Right kidney (tissue), 1 donor: ENCODE measurements at regions not wholly inside any gene's neighbourhood (a gene's known extent, or its start where the extent isn't known, plus 50 kb on each side); places are given as distances from the start of the nearest gene placed in this dataset.

Experiments
- DNase-seq: peaks from one replicate; pipeline ENCODE4 v3.0.0-alpha.2; 2016

DNA sequence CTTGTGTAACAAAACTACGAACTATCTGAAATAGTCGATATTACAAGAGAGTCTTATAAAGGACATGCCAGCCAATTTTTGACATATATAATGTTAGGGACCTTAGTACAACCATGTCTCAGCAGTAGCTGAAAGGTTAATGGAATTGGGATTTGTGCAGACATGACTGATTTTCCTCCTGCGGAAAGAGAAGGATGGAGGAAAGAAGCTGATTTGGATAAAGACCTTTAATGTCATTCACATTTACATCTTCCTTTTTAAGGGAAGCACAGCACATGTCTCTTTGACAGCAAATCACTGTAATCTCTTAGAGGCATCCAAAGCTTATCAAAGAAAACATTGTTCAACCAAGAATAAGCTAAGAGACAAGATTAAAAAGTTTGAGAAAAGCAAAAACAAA is 1976.2 kb upstream of the IGFBP7 start:
- DNase-seq = no peak

- DNase-seq = no peak
These were observed 1981.3 kb upstream of the IGFBP7 start for GRCh38 chr4:59091146-59092142.

DNA sequence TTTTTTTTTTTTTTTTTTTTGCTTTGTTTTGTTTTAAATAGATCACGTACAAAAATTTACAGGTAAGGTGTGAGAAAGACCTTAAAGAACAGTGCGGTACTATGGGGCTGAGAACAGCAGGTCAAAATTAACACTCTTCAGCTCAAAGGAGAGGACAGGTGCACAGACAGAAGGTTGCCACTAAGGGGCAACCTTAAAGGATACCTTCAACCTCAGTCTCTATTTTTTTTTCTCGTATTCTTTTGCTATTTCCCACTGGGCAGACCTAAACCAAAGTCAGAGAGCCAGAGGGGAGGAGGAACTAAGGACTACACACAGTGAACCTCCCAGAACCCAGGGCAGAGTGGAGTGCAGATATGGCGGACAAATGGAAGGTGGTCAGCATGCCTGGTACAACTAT is 1984.3 kb upstream of the IGFBP7 start:
- DNase-seq = no peak

GRCh38 chr4:59102311-59102710 is 1992.1 kb upstream of the IGFBP7 start:
- DNase-seq = no peak

GRCh38 chr4:59120287-59120814 is 2010.2 kb upstream of the IGFBP7 start:
- no peak for DNase-seq

DNA sequence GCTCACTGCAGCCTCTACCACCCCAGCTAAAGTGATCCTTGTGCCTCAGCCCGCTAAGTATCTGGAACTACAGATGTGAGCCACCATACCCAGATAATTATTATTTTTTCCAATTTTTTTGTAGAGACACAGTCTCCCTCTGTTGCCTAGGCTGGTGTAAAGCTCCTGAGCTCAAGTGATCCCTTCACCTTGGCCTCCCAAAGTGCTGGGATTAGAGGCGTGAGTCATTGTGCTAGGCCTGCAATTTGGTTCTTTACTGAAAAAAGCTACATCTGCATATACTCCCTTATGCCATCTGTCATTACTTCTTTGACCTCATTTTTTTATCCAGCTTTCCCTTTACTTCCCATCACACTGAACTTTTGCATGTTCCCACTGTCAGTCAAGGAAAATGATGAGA is 2012.4 kb upstream of the IGFBP7 start:
- no peak for DNase-seq

- DNase-seq = no peak
These were observed 2016.0 kb upstream of the IGFBP7 start for GRCh38 chr4:59126159-59126558.

DNA sequence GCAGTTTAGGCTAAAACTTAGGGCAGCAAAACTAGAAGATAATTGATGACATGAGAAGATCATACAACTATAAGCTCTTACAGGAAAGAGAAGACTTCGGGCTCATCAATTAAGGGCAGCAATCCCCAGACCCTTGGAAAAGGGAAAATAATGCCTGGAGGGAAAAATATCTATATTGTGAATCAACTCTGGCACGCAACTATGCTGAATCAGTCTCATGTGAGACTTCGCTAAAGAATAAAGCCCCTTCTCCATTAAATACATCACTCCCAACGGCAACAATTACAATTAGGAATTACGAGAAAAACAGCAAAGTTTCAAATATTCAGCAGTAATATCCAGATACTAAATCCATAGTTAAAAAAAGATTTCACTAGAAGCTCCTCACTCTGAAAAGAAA is 2016.8 kb upstream of the IGFBP7 start:
- DNase-seq = no peak

- no peak for DNase-seq
These were observed 2017.6 kb upstream of the IGFBP7 start for GRCh38 chr4:59127743-59128142.

GRCh38 chr4:59135248-59135985 is 2025.2 kb upstream of the IGFBP7 start:
- no peak for DNase-seq

- DNase-seq = no peak
These were observed 2038.9 kb upstream of the ADGRL3 start for GRCh38 chr4:59161249-59161648.

GRCh38 chr4:59175617-59176016 is 2024.5 kb upstream of the ADGRL3 start:
- no peak for DNase-seq

GRCh38 chr4:59179372-59179771 is 2020.8 kb upstream of the ADGRL3 start:
- DNase-seq = no peak

DNA sequence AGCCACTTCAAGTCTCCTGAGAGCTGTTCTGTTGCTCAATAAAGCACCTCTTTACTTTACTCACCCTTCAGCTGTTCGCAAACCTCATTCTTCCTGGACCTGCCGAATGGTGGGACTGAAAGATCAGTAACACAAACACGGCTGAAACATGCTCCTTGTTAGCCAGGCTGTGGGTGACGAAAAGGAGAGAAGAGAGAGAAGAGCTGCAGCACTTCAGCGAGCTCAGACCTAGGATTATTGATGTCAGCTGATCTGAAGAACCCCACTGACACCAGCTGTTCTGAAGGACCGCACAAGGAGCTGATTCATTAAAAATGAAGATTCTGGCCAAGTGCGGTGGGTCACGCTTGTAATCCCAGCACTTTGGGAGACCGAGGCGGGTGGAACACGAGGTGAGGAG is 2020.0 kb upstream of the ADGRL3 start:
- DNase-seq = no peak

DNA sequence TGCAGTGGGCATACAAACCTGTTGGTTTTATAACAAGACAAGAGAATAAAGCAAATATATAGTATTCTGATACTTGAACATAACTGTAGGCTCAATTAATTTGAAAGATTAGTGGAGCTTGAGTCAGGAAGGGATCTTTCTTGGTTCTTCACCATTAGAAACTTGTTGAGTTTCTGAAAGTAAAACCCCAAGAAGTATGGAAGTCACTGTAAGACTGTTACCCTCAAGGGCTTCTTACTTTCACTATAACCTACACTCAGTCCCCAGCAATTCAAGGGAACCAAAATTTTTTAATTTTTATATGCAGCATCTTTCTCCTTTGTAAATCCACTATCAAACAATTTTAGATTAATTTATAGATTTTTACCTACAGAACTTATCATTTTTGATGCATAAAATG is 2019.2 kb upstream of the ADGRL3 start:
- DNase-seq = no peak

DNA sequence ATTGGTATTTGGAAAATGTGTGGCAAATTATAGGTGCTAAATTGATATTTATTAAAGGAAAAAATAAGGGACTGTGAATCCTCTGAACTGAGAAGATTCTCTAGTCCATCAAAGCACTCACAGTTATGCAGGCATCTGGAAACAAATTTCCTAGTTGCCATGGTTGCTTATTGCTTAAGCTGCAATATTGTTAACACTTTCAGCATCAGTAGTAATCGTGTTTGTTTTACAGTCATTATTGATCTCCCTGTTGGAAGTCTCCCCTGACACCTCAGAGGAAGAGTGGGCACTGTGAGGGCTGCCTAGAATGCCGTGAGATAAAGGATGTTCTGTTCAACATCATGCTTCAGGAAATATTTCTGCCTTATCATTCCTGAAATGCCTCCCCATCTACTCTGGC is 2004.3 kb upstream of the ADGRL3 start:
- no peak for DNase-seq

DNA sequence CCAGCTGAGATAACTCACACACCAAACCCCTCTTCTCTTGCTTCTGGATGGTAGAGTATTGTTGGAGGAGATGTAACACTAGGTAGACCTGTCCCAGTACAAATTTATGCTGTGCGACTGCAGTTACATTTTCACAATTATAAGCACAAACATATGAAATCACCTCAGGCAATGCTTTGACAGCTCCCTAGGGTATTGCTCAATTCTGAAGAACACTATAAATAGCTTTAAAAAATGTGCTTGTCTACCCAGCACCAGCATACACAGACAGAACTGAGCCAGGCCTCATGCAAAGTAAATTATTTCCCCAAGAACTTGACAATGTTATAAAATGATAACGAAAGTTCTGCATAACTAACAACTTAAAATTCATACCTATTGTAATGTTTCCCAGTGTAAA is 1999.1 kb upstream of the ADGRL3 start:
- DNase-seq = no peak

GRCh38 chr4:59217910-59218631 is 1982.1 kb upstream of the ADGRL3 start:
- DNase-seq = no peak

- no peak for DNase-seq
These were observed 1977.9 kb upstream of the ADGRL3 start for GRCh38 chr4:59222221-59222620.

DNA sequence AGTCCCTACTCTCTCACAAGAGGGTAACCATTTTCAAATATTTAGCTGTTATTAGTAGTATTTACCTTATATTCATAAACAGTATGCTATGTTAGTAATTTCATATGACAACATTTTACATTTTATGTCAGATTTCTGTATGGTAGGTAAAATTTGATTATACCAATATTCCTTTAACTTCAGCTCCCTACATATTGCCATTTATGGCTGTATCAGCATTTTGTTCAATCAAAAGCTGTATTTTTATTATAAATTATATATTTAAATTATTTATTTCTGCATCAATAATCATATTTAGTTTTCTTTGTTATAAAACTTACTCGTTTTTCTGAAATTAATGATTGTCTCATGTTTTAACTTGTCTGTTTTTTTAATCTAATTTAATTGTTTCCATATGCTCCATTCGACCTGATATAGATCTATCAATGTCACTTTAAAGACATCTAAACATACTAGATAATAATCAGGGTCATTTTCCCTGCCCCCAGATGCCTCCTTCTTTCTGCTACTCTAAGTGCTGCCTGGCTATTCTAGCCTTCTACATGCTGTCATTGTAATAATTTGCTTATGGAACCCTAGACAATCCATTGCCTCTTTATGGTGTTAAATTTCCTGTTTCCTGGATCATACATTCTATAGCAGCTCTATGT is 1976.7 kb upstream of the ADGRL3 start:
- no peak for DNase-seq

DNA sequence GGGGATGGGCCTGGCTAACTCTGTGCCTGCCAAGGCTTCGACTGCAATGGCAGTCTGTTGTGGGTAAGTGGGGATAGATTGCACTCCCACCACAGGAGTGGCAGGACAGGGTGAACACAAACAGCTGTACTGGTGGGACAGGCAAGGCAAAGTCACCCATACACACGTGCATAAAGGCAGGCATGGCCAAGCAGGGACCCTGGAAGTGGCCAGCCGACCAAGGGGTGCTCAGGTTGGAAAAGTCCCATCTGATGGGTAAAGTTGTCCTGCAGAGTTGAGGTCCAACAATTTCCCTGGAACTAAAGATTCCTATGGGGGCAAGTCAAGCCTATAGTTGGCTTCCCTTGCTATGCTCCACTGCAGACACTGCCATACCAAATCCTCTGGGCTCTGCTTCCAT is 1961.9 kb upstream of the ADGRL3 start:
- DNase-seq = no peak

- no peak for DNase-seq
These were observed 1960.1 kb upstream of the ADGRL3 start for GRCh38 chr4:59240011-59240410.
